GM19463 (cell line): ENCODE measurements at regions not wholly inside any gene's neighbourhood (a gene's known extent, or its start where the extent isn't known, plus 50 kb on each side); places are given as distances from the start of the nearest gene placed in this dataset.

Experiments used
- ATAC-seq: cut with Tn5 transposase; IDR thresholded peaks from one replicate; pipeline ENCODE4 v1.9.1; 2021; ENCODE audit warnings: mild to moderate bottlenecking, moderate library complexity; ENCODE audit not compliant: unreplicated experiment

GRCh38 chr1:14180738-14181137, 417.7 kb upstream of the KAZN start:
- no peak for ATAC-seq

GRCh38 chr1:14181191-14181795, 417.2 kb upstream of the KAZN start:
- no peak for ATAC-seq

- no peak for ATAC-seq
Observed at GRCh38 chr1:14182856-14183255, 415.6 kb upstream of the KAZN start.

- ATAC-seq: no peak
Observed at GRCh38 chr1:14183329-14183728, 415.2 kb upstream of the KAZN start.

GRCh38 chr1:14184454-14184853, 414.0 kb upstream of the KAZN start:
- no peak for ATAC-seq

- ATAC-seq: no peak
Observed at GRCh38 chr1:14189381-14189780, 409.1 kb upstream of the KAZN start.

GRCh38 chr1:14190508-14190907, 408.0 kb upstream of the KAZN start:
- no peak for ATAC-seq

GRCh38 chr1:14194511-14194910, 404.0 kb upstream of the KAZN start:
- ATAC-seq: no peak

GRCh38 chr1:14205066-14205465, 393.4 kb upstream of the KAZN start:
- ATAC-seq: no peak

- no peak for ATAC-seq
Observed at GRCh38 chr1:14215151-14215550, 383.3 kb upstream of the KAZN start.

- ATAC-seq: no peak
Observed at GRCh38 chr1:14217384-14217783, 381.1 kb upstream of the KAZN start.

GRCh38 chr1:14220324-14220723, 378.2 kb upstream of the KAZN start:
- no peak for ATAC-seq

- ATAC-seq: no peak
Observed at GRCh38 chr1:14220811-14221210, 377.7 kb upstream of the KAZN start.

GRCh38 chr1:14222086-14222485, 376.4 kb upstream of the KAZN start:
- no peak for ATAC-seq

- ATAC-seq: no peak
Observed at GRCh38 chr1:14228677-14229076, 369.8 kb upstream of the KAZN start.

- no peak for ATAC-seq
Observed at GRCh38 chr1:14233510-14233909, 365.0 kb upstream of the KAZN start.

- no peak for ATAC-seq
Observed at GRCh38 chr1:14236097-14236496, 362.4 kb upstream of the KAZN start.

- no peak for ATAC-seq
Observed at GRCh38 chr1:14238472-14239307, 359.8 kb upstream of the KAZN start.

GRCh38 chr1:14240265-14240664, 358.2 kb upstream of the KAZN start:
- ATAC-seq: no peak

- ATAC-seq: no peak
Observed at GRCh38 chr1:14242123-14242522, 356.4 kb upstream of the KAZN start.

GRCh38 chr1:14242870-14243269, 355.6 kb upstream of the KAZN start:
- ATAC-seq: no peak

- no peak for ATAC-seq
Observed at GRCh38 chr1:14245954-14246353, 352.5 kb upstream of the KAZN start.

GRCh38 chr1:14246471-14246870, 352.0 kb upstream of the KAZN start:
- no peak for ATAC-seq
